HepG2 (cell line): ENCODE measurements at regions not wholly inside any gene's neighbourhood (a gene's known extent, or its start where the extent isn't known, plus 50 kb on each side); places are given as distances from the start of the nearest gene placed in this dataset.

Source experiments
- CREB1 ChIP-seq, 2 experiments: fragments of 450-650 bp in 1 of 2; IDR thresholded peaks; 2 replicates each; pipeline ENCODE4 v1.6.1; 2016 to 2017; ENCODE audit warnings: control low read depth in 1 of 2, mild to moderate bottlenecking in 1 of 2, missing compliant biosample characterization in 1 of 2, missing genetic modification characterization in 1 of 2
- PCBP2 ChIP-seq: fragments of 200-400 bp; formaldehyde crosslinking; optimal IDR thresholded peaks from 2 replicates; pipeline ENCODE3; 2018; ENCODE audit warnings: low read length, low read depth; ENCODE audit not compliant: poor library complexity, severe bottlenecking
- SNAI1 ChIP-seq: sonication (generic); formaldehyde crosslinking; IDR thresholded peaks from 2 replicates; pipeline ENCODE4 v1.5.0; 2020; ENCODE audit warnings: mild to moderate bottlenecking, missing genetic modification reagents, borderline replicate concordance
- ZNF292 ChIP-seq: sonication (generic); formaldehyde crosslinking; IDR thresholded peaks from 2 replicates; pipeline ENCODE4 v1.8.1; 2022; ENCODE audit warnings: mild to moderate bottlenecking, low read depth, missing genetic modification reagents, borderline replicate concordance
- TF ChIP-seq, protein P1 (sequence below): sonication (generic); formaldehyde crosslinking; IDR thresholded peaks from 2 replicates; pipeline ENCODE4 v1.8.0; 2022; ENCODE audit warnings: low read depth, missing genetic modification reagents
- TF ChIP-seq, protein P2 (sequence below): sonication (generic); formaldehyde crosslinking; IDR thresholded peaks from 2 replicates; pipeline ENCODE4 v1.4.0; 2020; ENCODE audit warnings: low read depth, missing genetic modification reagents
- TF ChIP-seq, protein P3 (sequence below), 2 experiments: sonication (generic) in 1 of 2; formaldehyde crosslinking in 1 of 2; IDR thresholded peaks; 2 replicates each; pipeline versions ENCODE4 v1.5.1 to v1.6.1; 2011 to 2020; ENCODE audit warnings: borderline replicate concordance in 1 of 2, low read depth in 1 of 2, low read length in 1 of 2, mild to moderate bottlenecking in 1 of 2, missing genetic modification reagents in 1 of 2, moderate library complexity in 1 of 2
- TF ChIP-seq, protein P4 (sequence below), 2 experiments: sonication (generic) in 1 of 2; formaldehyde crosslinking in 1 of 2; IDR thresholded peaks; 2 replicates each; pipeline versions ENCODE4 v1.4.0 to v1.6.1; 2016 to 2020; ENCODE audit warnings: borderline replicate concordance in 1 of 2, low read depth in 1 of 2, mild to moderate bottlenecking in 1 of 2, missing genetic modification reagents in 1 of 2
- TF ChIP-seq, protein P5 (sequence below): sonication (generic); formaldehyde crosslinking; IDR thresholded peaks from 2 replicates; pipeline ENCODE4 v1.5.1; 2020; ENCODE audit warnings: missing genetic modification reagents, mild to moderate bottlenecking, borderline replicate concordance

DNA sequence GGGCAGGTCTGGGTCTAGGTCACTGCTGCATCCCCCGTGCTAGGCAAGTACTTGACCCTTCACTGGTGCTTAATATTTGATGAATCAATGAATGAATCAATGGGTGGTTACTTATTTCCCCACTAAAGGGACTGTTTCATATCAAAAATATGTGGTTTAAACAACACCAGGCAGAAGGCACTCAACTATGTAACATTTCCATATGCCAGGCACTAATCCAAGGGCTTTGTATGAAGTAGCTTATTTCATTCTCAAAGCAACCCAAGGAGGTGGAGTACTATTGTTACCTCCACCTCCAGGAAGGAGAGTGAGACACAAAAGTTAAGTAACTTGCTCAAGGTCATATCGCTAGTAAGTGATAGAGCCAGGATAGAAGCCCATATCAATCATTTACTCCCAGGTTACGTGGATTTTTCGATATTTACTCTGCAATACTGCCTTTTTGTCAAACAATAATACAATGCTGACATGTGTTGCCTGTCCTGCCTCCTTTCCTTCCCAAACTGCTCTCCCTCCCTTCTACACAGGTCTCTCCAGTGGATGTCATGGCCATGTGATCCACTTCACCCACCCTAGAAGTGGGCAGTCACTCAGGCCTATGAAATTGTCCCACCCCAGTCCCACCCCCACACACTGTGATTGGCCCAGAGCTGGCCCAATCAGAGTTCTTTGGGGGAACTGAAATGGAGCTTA, 142.8 kb downstream of the ETS2 start:
- TF ChIP-seq ZNF292 (CRISPR knock-in tag) (no peak), CREB1 (IDR thresholded peaks at IDR 0.05) (no peak), CREB1 (CRISPR knock-in tag; IDR thresholded peaks at IDR 0.05) (no peak), PCBP2 (no peak), SNAI1 (CRISPR knock-in tag) (no peak)
- TF ChIP-seq, protein P1, sequence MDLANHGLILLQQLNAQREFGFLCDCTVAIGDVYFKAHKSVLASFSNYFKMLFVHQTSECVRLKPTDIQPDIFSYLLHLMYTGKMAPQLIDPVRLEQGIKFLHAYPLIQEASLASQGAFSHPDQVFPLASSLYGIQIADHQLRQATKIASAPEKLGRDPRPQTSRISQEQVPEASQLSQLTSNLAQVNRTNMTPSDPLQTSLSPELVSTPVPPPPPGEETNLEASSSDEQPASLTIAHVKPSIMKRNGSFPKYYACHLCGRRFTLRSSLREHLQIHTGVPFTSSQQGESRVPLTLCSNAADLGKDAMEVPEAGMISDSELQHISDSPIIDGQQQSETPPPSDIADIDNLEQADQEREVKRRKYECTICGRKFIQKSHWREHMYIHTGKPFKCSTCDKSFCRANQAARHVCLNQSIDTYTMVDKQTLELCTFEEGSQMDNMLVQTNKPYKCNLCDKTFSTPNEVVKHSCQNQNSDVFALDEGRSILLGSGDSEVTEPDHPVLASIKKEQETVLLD (CRISPR knock-in tag) = no peak
- TF ChIP-seq, protein P2, sequence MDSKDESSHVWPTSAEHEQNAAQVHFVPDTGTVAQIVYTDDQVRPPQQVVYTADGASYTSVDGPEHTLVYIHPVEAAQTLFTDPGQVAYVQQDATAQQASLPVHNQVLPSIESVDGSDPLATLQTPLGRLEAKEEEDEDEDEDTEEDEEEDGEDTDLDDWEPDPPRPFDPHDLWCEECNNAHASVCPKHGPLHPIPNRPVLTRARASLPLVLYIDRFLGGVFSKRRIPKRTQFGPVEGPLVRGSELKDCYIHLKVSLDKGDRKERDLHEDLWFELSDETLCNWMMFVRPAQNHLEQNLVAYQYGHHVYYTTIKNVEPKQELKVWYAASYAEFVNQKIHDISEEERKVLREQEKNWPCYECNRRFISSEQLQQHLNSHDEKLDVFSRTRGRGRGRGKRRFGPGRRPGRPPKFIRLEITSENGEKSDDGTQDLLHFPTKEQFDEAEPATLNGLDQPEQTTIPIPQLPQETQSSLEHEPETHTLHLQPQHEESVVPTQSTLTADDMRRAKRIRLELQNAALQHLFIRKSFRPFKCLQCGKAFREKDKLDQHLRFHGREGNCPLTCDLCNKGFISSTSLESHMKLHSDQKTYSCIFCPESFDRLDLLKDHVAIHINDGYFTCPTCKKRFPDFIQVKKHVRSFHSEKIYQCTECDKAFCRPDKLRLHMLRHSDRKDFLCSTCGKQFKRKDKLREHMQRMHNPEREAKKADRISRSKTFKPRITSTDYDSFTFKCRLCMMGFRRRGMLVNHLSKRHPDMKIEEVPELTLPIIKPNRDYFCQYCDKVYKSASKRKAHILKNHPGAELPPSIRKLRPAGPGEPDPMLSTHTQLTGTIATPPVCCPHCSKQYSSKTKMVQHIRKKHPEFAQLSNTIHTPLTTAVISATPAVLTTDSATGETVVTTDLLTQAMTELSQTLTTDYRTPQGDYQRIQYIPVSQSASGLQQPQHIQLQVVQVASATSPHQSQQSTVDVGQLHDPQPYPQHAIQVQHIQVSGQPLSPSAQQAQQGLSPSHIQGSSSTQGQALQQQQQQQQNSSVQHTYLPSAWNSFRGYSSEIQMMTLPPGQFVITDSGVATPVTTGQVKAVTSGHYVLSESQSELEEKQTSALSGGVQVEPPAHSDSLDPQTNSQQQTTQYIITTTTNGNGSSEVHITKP (CRISPR knock-in tag) = no peak
- TF ChIP-seq, protein P3, sequence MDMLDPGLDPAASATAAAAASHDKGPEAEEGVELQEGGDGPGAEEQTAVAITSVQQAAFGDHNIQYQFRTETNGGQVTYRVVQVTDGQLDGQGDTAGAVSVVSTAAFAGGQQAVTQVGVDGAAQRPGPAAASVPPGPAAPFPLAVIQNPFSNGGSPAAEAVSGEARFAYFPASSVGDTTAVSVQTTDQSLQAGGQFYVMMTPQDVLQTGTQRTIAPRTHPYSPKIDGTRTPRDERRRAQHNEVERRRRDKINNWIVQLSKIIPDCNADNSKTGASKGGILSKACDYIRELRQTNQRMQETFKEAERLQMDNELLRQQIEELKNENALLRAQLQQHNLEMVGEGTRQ (IDR thresholded peaks at IDR 0.05; ENCODE audit: low read depth, low read length) = no peak
- TF ChIP-seq, protein P3 (CRISPR knock-in tag; IDR thresholded peaks at IDR 0.05; ENCODE audit: borderline replicate concordance) = no peak
- TF ChIP-seq, protein P4, sequence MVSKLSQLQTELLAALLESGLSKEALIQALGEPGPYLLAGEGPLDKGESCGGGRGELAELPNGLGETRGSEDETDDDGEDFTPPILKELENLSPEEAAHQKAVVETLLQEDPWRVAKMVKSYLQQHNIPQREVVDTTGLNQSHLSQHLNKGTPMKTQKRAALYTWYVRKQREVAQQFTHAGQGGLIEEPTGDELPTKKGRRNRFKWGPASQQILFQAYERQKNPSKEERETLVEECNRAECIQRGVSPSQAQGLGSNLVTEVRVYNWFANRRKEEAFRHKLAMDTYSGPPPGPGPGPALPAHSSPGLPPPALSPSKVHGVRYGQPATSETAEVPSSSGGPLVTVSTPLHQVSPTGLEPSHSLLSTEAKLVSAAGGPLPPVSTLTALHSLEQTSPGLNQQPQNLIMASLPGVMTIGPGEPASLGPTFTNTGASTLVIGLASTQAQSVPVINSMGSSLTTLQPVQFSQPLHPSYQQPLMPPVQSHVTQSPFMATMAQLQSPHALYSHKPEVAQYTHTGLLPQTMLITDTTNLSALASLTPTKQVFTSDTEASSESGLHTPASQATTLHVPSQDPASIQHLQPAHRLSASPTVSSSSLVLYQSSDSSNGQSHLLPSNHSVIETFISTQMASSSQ (IDR thresholded peaks at IDR 0.05; ENCODE audit: low read depth) = no peak
- TF ChIP-seq, protein P4 (CRISPR knock-in tag; IDR thresholded peaks at IDR 0.05; ENCODE audit: borderline replicate concordance) = no peak
- TF ChIP-seq, protein P5, sequence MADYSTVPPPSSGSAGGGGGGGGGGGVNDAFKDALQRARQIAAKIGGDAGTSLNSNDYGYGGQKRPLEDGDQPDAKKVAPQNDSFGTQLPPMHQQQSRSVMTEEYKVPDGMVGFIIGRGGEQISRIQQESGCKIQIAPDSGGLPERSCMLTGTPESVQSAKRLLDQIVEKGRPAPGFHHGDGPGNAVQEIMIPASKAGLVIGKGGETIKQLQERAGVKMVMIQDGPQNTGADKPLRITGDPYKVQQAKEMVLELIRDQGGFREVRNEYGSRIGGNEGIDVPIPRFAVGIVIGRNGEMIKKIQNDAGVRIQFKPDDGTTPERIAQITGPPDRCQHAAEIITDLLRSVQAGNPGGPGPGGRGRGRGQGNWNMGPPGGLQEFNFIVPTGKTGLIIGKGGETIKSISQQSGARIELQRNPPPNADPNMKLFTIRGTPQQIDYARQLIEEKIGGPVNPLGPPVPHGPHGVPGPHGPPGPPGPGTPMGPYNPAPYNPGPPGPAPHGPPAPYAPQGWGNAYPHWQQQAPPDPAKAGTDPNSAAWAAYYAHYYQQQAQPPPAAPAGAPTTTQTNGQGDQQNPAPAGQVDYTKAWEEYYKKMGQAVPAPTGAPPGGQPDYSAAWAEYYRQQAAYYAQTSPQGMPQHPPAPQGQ (CRISPR knock-in tag) = no peak
